DMS114 treated with DMSO at 0.1 percent for 48 hours (cell line): ENCODE measurements at regions not wholly inside any gene's neighbourhood (a gene's known extent, or its start where the extent isn't known, plus 50 kb on each side); places are given as distances from the start of the nearest gene placed in this dataset.

Experiments
- DNase-seq: peaks from one replicate; lab custom pipeline; 2025; ENCODE audit not compliant: unreplicated experiment; lab: John Stamatoyannopoulos, UW

DNA sequence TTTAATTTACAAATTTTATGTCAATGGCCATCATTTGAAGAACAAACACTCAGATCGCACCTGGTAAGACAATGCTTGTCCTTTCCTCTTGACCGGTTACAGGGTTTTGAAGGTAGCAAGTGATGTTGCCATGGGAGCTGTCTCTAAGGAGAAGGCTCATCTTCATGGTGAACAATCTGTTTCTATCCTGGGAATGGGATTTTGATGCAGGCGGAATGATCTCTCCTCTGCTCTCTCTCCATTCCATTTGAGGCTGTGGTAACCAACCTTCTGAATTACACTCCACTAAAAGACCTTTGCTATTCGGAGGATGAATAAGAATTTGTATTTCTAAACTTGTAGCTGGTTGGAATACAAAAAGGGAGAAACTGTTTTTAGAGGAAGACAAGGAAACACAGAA is 57.9 kb upstream of the SLC5A9 start:
- no peak for DNase-seq

DNA sequence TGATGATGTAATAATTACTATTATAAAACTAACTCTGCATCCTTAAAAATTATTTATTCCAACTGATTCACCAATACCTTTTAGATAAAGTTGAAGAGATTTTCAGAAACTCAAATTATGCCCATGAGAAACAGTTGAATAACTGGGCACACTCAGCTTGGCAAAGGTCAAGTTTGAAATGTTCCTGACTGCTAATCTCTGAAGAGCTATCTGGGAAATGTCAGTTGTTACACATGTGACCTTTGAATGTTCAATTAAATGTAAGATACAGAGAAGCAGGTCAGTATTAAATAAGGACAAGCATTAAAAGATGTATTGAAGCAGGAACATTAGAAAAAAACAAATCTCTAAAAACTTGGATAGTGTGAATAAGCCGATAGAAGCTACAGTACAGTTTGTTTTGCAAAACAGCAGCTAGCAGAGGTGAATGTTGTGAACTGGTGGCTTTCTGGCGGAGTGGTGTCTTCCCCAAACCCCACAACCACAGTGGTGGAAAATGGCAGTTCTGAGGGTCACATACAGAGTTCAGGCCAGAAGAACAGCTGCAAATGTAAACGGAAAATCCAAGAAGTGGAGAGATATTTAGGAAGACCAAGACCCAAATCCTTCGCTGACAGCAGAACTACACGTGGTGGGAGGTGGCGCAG is 61.9 kb upstream of the SLC5A9 start:
- DNase-seq, result no peak

DNA sequence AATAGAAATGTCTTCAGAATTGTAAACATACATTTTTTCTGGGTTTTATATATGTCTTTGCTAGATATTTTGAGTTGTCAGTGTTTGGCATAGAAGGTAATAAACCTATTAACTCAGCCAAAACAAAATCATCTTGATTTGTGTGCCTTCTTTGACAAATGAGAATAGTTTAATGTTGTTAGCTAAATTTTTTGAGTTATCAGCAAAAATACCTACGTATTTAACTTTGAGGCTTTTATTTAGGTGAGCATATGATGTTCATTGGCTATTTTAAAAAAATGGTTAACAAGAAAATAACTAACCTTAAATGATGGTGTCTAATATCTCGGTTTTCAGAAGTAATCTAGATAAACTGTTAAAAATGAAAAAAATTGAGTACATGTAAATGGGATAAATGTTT is 83.2 kb upstream of the SLC5A9 start:
- DNase-seq, result no peak

DNA sequence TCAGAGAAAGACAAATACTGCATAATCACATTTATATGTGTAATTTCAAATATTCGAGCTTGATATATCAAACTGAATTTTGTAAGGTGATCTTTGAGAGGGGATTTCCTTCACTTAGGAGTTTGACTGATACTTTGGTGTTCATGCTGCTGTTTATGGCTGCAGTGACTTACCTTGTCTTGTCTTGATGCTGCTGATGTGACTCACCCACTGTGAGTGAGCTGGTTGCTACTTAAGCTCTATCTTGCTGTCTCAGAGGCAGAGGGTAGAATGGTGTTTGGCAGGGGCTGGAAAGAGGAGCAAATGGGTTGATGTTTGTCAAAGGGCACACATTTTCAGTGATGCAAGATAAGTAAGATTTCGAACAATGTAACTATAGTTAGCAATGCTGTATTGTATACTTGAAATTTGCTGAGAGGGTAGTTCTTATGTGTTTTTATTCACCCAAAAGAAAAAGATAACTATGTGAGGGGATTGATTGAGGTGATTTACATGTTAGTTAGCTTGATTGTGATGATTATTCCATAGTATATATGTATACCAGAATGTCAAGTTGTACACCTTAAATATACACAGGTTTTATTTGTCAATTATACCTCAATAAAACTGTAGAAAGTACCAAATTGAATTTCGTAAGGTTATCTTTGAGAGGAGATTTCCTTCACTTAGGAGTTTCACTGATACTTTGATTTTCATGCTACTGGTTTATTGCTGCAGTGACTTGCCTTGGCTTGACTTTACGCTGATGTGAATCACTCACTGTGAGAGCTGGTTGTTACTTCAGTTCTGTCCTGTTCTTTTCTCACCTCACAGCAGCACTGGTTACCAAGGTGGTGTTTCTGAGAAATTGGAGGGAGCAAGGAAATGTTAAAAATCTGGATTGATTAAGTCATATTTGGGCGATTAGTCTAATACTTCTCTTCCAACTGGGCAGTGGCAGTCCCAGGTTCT is 94.5 kb upstream of the SLC5A9 start:
- no peak for DNase-seq

DNA sequence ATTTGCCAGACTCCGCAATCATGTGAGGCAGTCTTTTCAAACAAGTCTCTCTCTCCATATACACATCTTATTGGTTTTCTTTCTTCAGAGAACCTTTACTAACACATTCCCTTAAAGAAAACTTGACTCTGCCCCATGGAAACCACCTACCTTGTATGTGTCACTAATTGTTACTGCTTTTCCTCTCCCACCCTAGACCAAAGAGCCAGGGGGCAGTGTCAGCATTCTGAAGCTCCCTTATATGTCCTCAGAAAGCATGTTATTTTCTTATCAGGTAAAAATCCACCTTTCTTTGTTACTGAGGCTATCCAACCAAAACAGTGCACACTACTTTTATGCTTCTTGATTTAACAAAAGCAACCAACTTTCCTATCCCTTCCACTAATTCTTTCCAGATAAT is 98.9 kb upstream of the SLC5A9 start:
- no peak for DNase-seq

DNA sequence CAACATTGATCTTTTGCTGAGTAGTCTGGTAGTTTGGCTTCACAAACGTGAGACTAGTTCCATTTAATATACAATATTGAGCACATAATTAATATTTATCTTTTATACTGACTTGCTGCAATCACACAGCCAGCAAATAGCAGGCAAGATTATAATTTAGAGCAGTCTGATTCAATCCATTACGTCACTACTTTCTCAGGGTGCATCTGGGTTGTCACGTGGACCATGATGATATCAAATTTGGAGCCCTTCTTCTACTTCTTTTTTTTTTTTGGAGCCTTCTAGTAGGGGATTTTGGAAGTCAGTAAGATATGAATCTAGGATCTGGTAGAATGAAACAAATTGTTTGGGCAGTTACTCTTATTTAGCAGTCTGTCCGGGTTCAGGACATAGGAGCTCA is 100.6 kb upstream of the SLC5A9 start:
- DNase-seq, result no peak

DNA sequence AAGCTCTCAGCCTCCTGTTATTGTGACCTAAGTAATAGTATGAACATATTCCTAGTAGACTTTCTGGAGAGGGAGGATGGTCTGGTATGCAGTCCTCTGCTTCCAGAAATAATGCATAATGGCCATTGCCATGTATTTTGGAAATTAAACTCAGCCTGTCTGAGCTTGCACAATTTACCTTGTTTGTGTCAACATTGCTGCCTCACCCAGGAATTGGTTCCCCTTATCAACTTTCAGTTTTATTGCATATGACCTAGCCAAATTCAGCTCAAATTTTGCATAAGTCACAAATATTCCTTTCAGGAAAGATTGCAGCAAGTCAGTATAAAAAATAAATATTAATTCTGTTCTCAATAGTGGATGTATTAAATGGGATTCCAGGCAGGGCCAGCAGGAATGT is 101.9 kb upstream of the SLC5A9 start:
- no peak for DNase-seq

DNA sequence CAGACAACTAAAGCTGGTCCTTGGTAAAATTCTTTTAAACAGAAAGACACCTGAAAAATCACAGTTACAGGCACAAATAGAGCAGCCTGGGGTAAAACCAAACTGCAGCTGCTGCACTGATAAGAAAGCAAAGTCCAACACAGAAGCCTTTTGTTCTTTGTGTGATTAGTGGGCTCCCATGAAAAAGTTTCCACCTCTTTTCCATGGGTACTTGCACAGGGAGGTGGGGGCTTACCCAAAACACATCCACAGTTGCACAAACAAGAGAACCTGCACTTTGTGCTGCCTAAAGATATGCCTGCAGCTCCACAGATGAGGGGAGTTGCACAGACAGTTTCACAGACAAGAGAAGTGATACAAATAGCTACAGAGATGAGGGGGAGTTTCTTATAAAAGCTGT is 106.7 kb upstream of the SLC5A9 start:
- no peak for DNase-seq

DNA sequence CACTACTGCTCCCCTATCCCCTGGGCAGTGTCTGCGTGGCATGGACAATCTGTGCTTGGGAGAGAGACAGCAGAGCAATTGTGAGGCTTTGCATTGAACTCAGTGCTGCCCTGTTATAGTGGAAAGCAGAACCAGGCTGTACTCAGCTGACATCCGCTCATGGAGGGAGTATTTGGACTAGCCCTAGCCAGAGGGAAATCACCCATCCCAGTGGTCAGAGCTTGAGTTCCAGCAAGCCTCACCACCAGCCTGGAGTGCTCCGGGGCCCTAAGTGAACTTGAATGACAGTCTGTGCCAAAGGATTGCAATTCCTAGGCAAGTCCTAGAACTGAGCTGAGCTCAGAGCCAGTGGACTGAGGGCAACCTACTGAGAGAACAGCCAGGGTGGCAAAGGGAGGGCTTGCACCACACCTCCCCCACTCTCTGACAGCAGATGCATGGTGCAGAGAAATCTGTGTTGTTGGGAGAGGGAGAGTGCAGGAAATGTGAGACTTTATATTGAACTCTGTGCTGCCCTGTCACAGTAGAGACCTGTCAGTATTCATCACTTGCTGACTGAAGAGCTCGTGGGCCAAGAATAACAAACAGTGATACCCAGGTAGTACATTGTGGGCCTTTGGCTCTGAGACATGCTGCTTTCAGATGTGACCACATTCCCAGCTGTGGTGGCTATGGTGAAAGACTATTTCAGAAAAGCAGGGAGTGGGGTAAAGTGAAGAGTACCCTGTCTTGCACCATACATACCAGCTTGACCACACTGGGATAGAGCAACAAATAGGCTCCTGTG is 107.7 kb upstream of the SLC5A9 start:
- no peak for DNase-seq

DNA sequence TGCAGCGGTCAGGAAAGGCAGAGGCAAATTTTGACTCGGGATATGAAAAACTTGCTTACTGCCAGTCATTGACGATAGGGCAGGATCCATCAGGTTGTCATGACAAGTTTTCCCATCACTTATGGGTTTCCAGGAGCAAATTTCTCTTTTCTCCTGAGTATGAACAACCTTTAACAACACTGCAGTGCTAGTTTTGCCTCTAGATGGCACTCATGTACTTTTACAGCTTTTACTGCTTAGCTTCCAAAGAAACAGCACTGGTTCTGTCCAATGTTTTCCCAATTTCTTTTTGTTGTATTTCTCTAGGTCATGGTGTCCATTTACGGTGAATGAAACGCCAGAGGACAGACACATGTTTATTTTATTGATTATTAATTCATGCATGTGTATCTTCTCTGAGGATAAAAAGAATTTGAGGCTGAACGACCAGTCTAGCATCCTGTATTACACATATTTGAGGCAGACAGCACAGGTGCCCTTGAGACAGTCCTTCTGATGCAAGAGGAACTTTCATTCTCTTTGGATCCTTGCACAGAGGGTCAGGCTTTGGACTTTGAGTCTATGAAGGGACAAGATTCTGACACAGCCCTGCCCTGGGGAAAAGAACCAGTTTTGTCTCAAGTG is 112.3 kb upstream of the TRABD2B start:
- peak; percentile 73 for DNase-seq

DNA sequence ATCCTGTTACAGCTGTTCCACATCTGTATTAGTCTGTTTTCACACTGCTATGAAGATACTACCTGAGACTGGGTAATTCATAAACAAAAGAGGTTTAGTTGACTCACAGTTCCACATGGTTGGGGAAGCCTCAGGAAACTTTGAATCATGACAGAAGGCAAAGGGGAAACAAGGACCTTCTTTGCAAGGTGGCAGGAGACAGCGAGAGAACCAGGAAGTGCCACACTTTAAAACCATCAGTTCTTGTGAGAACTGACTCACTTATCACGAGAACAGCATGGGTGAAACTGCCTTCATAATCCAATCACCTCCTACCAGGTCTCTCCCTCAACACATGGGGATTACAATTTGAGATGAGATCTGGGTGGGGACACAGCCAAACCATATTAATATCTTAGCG is 110.3 kb upstream of the TRABD2B start:
- no peak for DNase-seq

DNA sequence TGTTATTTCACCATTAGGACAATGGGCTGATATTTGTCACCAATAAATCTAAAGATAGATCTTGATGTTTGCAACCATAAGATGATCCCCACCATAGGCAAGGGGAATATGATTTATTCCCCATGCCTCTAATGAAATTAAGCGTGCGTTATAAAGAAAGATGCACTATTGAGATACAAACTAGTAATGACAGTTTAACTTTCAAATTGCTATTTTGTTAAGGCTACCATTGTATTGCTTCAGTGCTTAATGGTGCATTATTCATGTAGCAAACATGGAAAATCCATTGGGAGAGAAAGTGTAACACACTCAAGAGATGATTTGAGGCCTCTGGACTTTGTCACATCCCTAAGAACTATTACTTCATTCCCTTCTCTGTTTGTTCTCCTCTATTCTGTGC is 108.9 kb upstream of the TRABD2B start:
- no peak for DNase-seq

DNA sequence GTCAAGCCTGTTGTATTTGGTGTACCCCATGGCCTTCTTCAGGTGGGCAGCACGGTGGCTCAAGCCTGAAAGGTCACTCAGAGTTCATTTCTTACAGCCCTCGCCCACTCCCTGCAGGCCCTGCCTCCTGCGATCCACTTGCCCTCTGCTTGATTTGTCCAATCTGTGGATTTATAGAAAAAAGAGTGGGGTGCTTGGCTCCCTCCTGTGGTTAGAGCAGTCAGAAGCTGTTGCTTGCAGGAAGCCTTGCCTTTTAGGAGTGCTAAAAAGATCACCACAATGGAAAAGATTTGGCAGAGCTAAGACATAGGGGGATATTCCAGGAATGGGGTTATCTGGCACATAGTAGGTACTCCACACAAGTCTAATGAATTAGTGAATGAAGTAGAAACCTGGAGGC is 108.0 kb upstream of the TRABD2B start:
- peak; percentile 12 for DNase-seq

DNA sequence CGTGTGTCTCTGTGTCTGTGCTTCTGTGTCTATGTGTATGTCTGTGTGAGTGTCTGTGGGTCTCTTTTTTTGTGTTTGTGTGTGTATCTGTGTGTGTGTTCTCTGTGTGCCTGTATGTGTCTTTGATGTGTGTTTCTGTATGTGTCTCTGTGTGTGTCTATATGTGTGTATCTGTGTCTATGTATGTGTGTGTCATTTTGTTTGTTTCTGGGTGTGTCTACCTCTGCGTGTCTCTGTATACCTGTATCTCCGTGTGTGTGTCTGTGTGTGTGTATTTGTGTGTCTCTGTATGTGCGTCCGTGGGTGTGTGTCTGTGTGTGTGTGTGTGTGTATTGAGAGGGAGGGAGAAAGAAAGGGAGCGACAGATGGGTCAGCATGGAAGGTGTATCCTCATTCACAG is 106.3 kb upstream of the TRABD2B start:
- no peak for DNase-seq

DNA sequence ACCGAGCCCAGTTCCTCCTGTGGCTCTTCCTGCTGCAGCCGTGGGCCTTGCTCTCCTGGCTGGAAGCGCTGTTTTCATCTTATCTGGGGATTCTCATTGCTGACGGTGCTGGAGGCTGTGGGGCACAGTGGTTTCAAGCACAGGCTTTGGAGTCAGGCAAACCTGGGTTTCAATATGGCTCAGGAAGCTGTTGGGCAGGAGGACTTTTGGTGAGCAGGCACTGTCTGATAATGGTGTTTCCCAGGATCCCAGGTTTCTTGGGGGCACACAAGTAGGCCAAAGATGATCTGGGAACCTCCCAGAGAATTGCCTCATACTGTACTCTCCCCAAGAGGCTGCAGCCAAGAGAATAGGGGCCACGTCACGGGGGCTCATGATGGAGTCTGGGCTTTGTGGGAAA is 105.6 kb upstream of the TRABD2B start:
- no peak for DNase-seq

DNA sequence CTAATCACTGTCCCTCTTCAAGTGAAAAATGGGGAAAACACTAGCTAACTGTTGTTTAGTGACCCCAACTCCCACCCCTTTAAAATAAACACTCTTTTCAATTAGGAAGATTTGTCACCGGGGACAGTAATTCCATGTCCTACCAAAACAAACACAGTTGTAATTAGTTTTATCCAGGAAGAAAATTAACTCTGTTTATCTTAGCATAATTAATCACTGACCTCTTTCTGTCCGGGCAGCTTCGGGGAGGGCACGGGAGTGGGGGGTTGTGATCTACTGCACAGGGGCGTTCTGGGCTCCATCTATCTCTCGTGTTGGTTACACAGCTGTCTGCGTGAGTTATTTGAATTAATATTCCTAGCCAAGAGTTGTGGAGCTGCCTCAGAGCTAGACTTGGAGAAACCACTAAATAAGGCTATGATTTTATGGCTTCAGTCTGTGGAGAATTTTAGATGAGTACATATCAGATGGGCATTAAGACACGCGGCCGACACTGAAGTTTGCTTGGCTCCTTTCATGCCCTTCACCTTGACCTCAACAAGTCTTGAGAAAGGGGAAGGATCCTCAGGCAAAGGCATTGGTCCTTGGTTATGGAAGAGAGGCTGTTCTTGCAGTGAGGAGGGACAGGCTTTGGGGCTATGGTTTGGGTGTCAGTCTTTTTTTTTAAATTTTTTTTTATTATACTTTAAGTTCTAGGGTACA is 102.0 kb upstream of the TRABD2B start:
- DNase-seq, result no peak

DNA sequence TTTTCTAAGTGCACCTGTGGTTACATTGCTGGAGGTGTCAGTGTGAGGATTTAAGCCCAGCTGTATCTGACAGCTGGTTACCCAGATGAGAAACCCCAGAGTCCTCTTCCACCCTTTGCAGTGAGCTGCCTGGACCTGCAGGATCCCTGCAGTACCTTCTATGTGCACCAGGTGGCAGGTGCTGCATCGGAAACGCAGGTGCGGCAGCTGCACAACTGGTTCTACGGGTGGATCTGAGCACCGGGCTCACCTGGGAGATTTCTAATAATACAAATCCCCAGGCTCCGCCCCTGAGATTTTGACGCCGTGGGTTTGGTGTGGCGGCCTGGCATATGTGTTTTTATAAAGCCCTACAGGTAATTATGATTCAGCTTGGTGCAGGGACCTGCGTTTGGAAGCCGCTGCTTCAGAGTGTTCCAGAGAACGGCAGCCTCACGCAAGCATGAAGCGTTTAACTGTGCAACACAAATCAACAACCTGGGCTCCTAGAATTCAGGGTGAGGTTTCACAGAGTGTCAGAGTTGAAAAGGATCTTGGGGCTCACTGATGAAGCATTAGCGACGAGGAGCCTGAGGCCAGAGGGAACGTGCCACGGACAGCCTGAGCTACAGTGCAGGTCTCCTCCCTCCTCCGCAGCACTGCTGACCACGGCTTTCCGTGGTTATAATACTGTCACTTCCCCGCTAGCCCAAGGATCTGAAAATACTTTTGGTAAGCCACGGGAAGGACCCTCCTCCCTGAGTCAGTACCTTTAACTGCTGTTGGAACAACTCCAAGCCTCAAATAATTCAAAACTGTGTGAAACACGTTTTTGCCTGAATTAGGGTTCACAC is 96.7 kb upstream of the TRABD2B start:
- DNase-seq, result peak; percentile 28

DNA sequence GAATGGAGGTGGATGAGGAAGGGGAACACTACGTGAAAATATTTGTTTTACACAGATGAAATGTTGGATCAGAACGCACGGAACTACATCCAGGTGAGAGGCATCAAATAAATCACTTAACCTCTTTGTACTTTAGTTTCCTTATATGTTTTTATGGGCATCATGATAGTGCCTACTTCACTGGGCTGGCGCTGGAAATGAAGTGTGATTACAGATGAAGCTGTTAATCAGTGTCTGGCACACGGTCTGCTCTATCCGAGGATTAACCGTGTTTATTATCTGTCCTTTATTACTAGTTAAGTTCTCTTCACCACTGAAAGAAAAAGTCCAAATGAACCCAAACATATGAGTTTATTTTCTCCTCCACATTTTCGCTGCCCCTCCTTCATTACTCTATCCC is 96.0 kb upstream of the TRABD2B start:
- DNase-seq, result no peak

DNA sequence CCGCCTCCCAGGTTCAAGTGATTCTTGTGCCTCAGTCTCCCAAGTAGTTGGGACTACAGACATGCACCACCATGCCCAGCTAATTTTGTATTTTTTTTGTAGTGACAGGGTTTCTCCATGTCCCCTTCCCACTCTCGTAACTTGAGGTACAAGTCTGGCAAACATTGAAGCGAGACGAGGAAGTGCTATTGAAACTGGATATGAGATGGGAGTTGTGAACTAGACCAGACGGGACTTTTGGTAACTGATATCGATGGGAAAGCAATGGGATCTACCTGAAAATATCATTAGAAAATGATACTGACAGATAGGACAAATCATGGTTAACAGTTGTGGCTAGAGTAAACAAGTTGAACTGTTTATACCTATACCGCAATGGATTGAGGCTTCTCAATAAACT is 95.2 kb upstream of the TRABD2B start:
- DNase-seq, result no peak

DNA sequence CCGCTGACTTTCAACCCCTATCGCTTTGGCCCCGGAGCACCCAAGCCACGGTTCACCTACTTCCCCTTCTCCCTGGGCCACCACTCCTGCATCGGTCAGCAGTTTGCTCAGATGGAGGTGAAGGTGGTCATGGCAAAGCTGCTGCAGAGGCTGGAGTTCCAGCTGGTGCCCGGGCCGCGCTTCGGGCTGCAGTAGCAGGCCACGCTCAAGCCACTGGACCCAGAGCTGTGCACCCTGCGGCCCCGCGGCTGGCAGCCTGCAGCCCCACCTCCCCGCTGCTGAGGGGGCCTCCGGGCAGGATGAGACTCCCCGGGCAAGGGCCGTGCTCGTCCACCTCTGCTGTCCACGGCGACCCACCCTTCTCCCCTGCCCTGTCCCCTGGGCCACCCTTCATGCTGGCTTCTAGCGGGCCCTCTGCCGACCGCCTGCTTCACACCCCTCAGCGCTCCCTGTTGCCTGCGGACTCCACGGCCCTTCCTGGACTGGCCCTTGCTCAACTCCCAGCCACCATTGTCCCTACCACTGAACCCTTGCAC is 92.2 kb upstream of the TRABD2B start:
- no peak for DNase-seq
